ENCODE measurements at regions not wholly inside any gene's neighbourhood (a gene's known extent, or its start where the extent isn't known, plus 50 kb on each side); places are given as distances from the start of the nearest gene placed in this dataset.
"Not testable (repeated sequence)": the region's sequence is repeated elsewhere in the genome, so short reads cannot be mapped to it uniquely, and the experiment has no call there.

- DNase-seq (ENCODE audit: low spot score in 2 of 2), result no peak
- H3K4me1 ChIP-seq, result no peaks in the 10 kb centered on the region
- H3K4me3 ChIP-seq, result no peak overlapping the region
- no peaks in the 10 kb centered on the region for H3K9me3 ChIP-seq
- no peaks in the 10 kb centered on the region for H3K36me3 ChIP-seq (replicated peaks)
- no peaks in the 10 kb centered on the region for H3K27me3 ChIP-seq (ENCODE audit: low read depth)
- in situ Hi-C loops (cut with MboI; ENCODE audit: low sequenced_read_pairs), result no loop called here
Observed at GRCh38 chr7:84857336-84857735, 329.5 kb downstream of the SEMA3D start.

- Histone ChIP-seq H3K4me1 (no peaks in the 10 kb centered on the region), H3K4me3 (no peak overlapping the region), H3K36me3 (replicated peaks) (no peaks in the 10 kb centered on the region), H3K27me3 (ENCODE audit: low read depth) (no peaks in the 10 kb centered on the region), H3K9me3 (no peaks in the 10 kb centered on the region)
- DNase-seq (ENCODE audit: low spot score in 2 of 2), result no peak
- in situ Hi-C loops (cut with MboI; ENCODE audit: low sequenced_read_pairs), result no loop called here
Observed at GRCh38 chr7:84855758-84856157, 331.1 kb downstream of the SEMA3D start.

- H3K27me3 ChIP-seq (ENCODE audit: low read depth); H3K36me3 ChIP-seq (replicated peaks); DNase-seq (ENCODE audit: low spot score in 2 of 2); in situ Hi-C loops (cut with MboI; ENCODE audit: low sequenced_read_pairs); H3K9me3 ChIP-seq; H3K4me3 ChIP-seq: not testable (repeated sequence)
- peaks cover 23% of the 10 kb centered on the region for H3K4me1 ChIP-seq
Observed at GRCh38 chr7:84848974-84849372, 337.9 kb downstream of the SEMA3D start.

GRCh38 chr7:84848219-84848973 lies 338.5 kb downstream of the SEMA3D start:
- H3K4me3 ChIP-seq, result no peak overlapping the region
- in situ Hi-C loops (cut with MboI; ENCODE audit: low sequenced_read_pairs), result no loop called here
- no peaks in the 10 kb centered on the region for H3K36me3 ChIP-seq (replicated peaks)
- no peaks in the 10 kb centered on the region for H3K9me3 ChIP-seq
- H3K27me3 ChIP-seq (ENCODE audit: low read depth), result no peaks in the 10 kb centered on the region
- peaks cover 23% of the 10 kb centered on the region for H3K4me1 ChIP-seq
- no peak for DNase-seq (ENCODE audit: low spot score in 2 of 2)

- in situ Hi-C loops (cut with MboI; ENCODE audit: low sequenced_read_pairs), result no loop called here
Observed at GRCh38 chr7:84847790-84848189, 339.1 kb downstream of the SEMA3D start.

GRCh38 chr7:84847038-84847437 lies 339.8 kb downstream of the SEMA3D start:
- H3K9me3 ChIP-seq, result no peaks in the 10 kb centered on the region
- in situ Hi-C loops (cut with MboI; ENCODE audit: low sequenced_read_pairs), result no loop called here

More at GRCh38 chr7:84847790-84848189, 339.1 kb downstream of the SEMA3D start:
- Histone ChIP-seq H3K4me1 (peaks cover 23% of the 10 kb centered on the region), H3K27me3 (ENCODE audit: low read depth) (no peaks in the 10 kb centered on the region), H3K36me3 (replicated peaks) (no peaks in the 10 kb centered on the region), H3K4me3 (no peak overlapping the region), H3K9me3 (no peaks in the 10 kb centered on the region)
- no peak for DNase-seq (ENCODE audit: low spot score in 2 of 2)

GRCh38 chr7:84845971-84846370 lies 340.9 kb downstream of the SEMA3D start:
- in situ Hi-C loops (cut with MboI; ENCODE audit: low sequenced_read_pairs), result no loop called here
- no peaks in the 10 kb centered on the region for H3K9me3 ChIP-seq
- H3K4me1 ChIP-seq, result peaks cover 23% of the 10 kb centered on the region
- DNase-seq (ENCODE audit: low spot score in 2 of 2), result peak in 1 of 2 experiments; percentile 92
- H3K36me3 ChIP-seq (replicated peaks), result no peaks in the 10 kb centered on the region
- H3K4me3 ChIP-seq, result no peak overlapping the region
- H3K27me3 ChIP-seq (ENCODE audit: low read depth), result no peaks in the 10 kb centered on the region

More at GRCh38 chr7:84847038-84847437, 339.8 kb downstream of the SEMA3D start:
- Histone ChIP-seq H3K36me3 (replicated peaks) (no peaks in the 10 kb centered on the region), H3K27me3 (ENCODE audit: low read depth) (no peaks in the 10 kb centered on the region), H3K4me1 (peaks cover 23% of the 10 kb centered on the region), H3K4me3 (no peak overlapping the region)
- DNase-seq (ENCODE audit: low spot score in 2 of 2), result no peak

GRCh38 chr7:84844771-84845170 lies 342.1 kb downstream of the SEMA3D start:
- Histone ChIP-seq H3K27me3 (ENCODE audit: low read depth) (no peaks in the 10 kb centered on the region), H3K9me3 (no peaks in the 10 kb centered on the region), H3K4me3 (no peak overlapping the region), H3K4me1 (peaks cover 23% of the 10 kb centered on the region), H3K36me3 (replicated peaks) (no peaks in the 10 kb centered on the region)
- DNase-seq (ENCODE audit: low spot score in 2 of 2), result no peak
- in situ Hi-C loops (cut with MboI; ENCODE audit: low sequenced_read_pairs), result no loop called here

- in situ Hi-C loops (cut with MboI; ENCODE audit: low sequenced_read_pairs), result no loop called here
- DNase-seq (ENCODE audit: low spot score in 2 of 2), result no peak
- H3K36me3 ChIP-seq (replicated peaks), result no peaks in the 10 kb centered on the region
- H3K4me1 ChIP-seq, result peaks cover 23% of the 10 kb centered on the region
- H3K27me3 ChIP-seq (ENCODE audit: low read depth), result no peaks in the 10 kb centered on the region
- no peaks in the 10 kb centered on the region for H3K9me3 ChIP-seq
- no peak overlapping the region for H3K4me3 ChIP-seq
Observed at GRCh38 chr7:84841809-84842208, 345.0 kb downstream of the SEMA3D start.

- Histone ChIP-seq H3K36me3 (replicated peaks) (no peaks in the 10 kb centered on the region), H3K27me3 (ENCODE audit: low read depth) (no peaks in the 10 kb centered on the region), H3K4me1 (no peaks in the 10 kb centered on the region), H3K4me3 (no peak overlapping the region), H3K9me3 (no peaks in the 10 kb centered on the region)
- in situ Hi-C loops (cut with MboI; ENCODE audit: low sequenced_read_pairs), result no loop called here
- DNase-seq (ENCODE audit: low spot score in 2 of 2), result no peak
Observed at GRCh38 chr7:84838857-84839256, 348.0 kb downstream of the SEMA3D start.

- Histone ChIP-seq H3K9me3 (no peaks in the 10 kb centered on the region), H3K4me3 (no peak overlapping the region), H3K36me3 (replicated peaks) (no peaks in the 10 kb centered on the region), H3K27me3 (ENCODE audit: low read depth) (no peaks in the 10 kb centered on the region), H3K4me1 (no peaks in the 10 kb centered on the region)
- no peak for DNase-seq (ENCODE audit: low spot score in 2 of 2)
- in situ Hi-C loops (cut with MboI; ENCODE audit: low sequenced_read_pairs), result no loop called here
Observed at GRCh38 chr7:84837405-84837804, 349.5 kb downstream of the SEMA3D start.

GRCh38 chr7:84829719-84830118 lies 357.1 kb downstream of the SEMA3D start:
- DNase-seq (ENCODE audit: low spot score in 2 of 2), result no peak
- H3K9me3 ChIP-seq, result no peaks in the 10 kb centered on the region
- no peaks in the 10 kb centered on the region; the same call in 1 of the 2 replicates for H3K4me1 ChIP-seq
- in situ Hi-C loops (cut with MboI; ENCODE audit: low sequenced_read_pairs), result no loop called here
- no peak overlapping the region for H3K4me3 ChIP-seq
- H3K36me3 ChIP-seq (replicated peaks), result no peaks in the 10 kb centered on the region
- H3K27me3 ChIP-seq (ENCODE audit: low read depth), result no peaks in the 10 kb centered on the region

GRCh38 chr7:84824057-84824651 lies 362.7 kb downstream of the SEMA3D start:
- in situ Hi-C loops (cut with MboI; ENCODE audit: low sequenced_read_pairs), result no loop called here
- H3K4me3 ChIP-seq, result no peak overlapping the region
- no peaks in the 10 kb centered on the region for H3K9me3 ChIP-seq
- H3K36me3 ChIP-seq (replicated peaks), result no peaks in the 10 kb centered on the region
- no peak for DNase-seq (ENCODE audit: low spot score in 2 of 2)
- no peaks in the 10 kb centered on the region for H3K27me3 ChIP-seq (ENCODE audit: low read depth)
- H3K4me1 ChIP-seq, result no peaks in the 10 kb centered on the region; the same call in 1 of the 2 replicates

GRCh38 chr7:84823530-84823929 lies 363.3 kb downstream of the SEMA3D start:
- Histone ChIP-seq H3K4me3 (no peak overlapping the region), H3K36me3 (replicated peaks) (no peaks in the 10 kb centered on the region), H3K9me3 (no peaks in the 10 kb centered on the region), H3K4me1 (no peaks in the 10 kb centered on the region; the same call in 1 of the 2 replicates), H3K27me3 (ENCODE audit: low read depth) (no peaks in the 10 kb centered on the region)
- in situ Hi-C loops (cut with MboI; ENCODE audit: low sequenced_read_pairs), result no loop called here
- DNase-seq (ENCODE audit: low spot score in 2 of 2), result no peak

Measured in HAP-1 (cell line).